Right lobe of liver (tissue), 6 donors: ENCODE measurements at regions not wholly inside any gene's neighbourhood (a gene's known extent, or its start where the extent isn't known, plus 50 kb on each side); places are given as distances from the start of the nearest gene placed in this dataset.

Source experiments
- ATAC-seq, 4 donors: fragments of 200-7000 bp; cut with Tn5 transposase; one replicate each; pipeline ENCODE4 v1.9.1; 2020; ENCODE audit warnings: mild to moderate bottlenecking in 4 of 4, moderate library complexity in 4 of 4
- DNase-seq, 3 donors: peaks; one replicate each; pipeline ENCODE4 v3.0.0-alpha.2; 2020
- H3K27ac ChIP-seq, 3 donors: fragments of 200-600 bp; one replicate each; pipeline ENCODE4 v1.8.0; 2022
- H3K27me3 ChIP-seq, 2 donors: fragments of 200-600 bp; one replicate each; pipeline ENCODE4 v1.8.0; 2022
- H3K36me3 ChIP-seq, 4 donors: fragments of 200-600 bp; sonication (generic) in 1 of 4; one replicate each; pipeline versions ENCODE4 v1.5.1 to v1.8.0; 2017 to 2022; ENCODE audit warnings: control low read depth in 1 of 4
- H3K4me1 ChIP-seq, 4 donors: fragments of 200-600 bp; sonication (generic) in 1 of 4; one replicate each; pipeline versions ENCODE4 v1.5.1 to v1.8.0; 2017 to 2022; ENCODE audit warnings: control low read depth in 1 of 4
- H3K4me3 ChIP-seq, 3 donors: fragments of 200-600 bp; one replicate each; pipeline ENCODE4 v1.8.0; 2022
- H3K9me3 ChIP-seq, 4 donors: fragments of 200-600 bp; sonication (generic) in 1 of 4; one replicate each; pipeline versions ENCODE4 v1.5.1 to v1.8.0; 2017 to 2022; ENCODE audit warnings: control low read depth in 1 of 4
- POLR2A ChIP-seq: fragments of 450-650 bp; IDR thresholded peaks from one replicate; pipeline ENCODE4 v1.6.1; 2017; ENCODE audit warnings: antibody characterized with exemption, mild to moderate bottlenecking
- WGBS: methylation state at CpG from one replicate; pipeline ENCODE4 v1.1.6; 2018; ENCODE audit warnings: low coverage, low lambda C conversion rate; ENCODE audit not compliant: insufficient coverage; ENCODE audit errors: missing lambda C conversion rate; 5-methylcytosine and 5-hydroxymethylcytosine counted together
- intact Hi-C, 2 donors: fragments of 100-400 bp; cut with DNase I; formaldehyde crosslinking; loops; one replicate each; pipeline versions ENCODE4 v1.11.2 to v1.14.1; 2022
- TF ChIP-seq, protein P1 (sequence below), 4 donors: fragments of 200-600 bp in 3 of 4; fragments of 450-650 bp in 1 of 4; IDR thresholded peaks; one replicate each; pipeline versions ENCODE4 v1.5.1 to v1.8.0; 2016 to 2022; ENCODE audit warnings: antibody characterized with exemption in 4 of 4, mild to moderate bottlenecking in 2 of 4
- donor health status: DM: no; HTN: yes; CAD: no.
- donor health status: DM: no; HTN: no; CAD: no.
- donor health status: DM: no; HTN: no; CAD: no.
- donor health status: DM: no; HTN: yes; CAD: no.
- donor health status: DM: no; HTN: yes; CAD: no.

DNA sequence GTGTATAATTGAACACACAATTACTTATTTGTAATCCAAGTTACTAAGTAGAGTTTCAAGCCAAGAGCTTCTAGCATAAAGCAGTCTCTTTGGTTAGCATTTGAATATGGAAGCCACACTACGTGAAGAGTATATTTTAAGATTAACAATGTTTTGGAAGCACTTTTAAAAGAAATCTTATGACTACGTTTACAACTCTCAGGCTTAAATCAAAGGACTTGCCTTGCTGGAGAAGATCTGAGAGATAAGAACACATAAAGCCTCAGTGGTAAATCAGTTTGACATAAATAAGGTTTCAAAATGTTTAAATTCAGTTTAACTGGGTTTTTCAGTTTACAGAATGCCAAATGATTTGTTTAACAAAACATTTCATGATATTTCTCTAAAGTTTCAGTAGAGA lies 161.9 kb upstream of the PDE3A start:
- 68% methylated on average over 2 of the region's 2 CpGs for WGBS
- intact Hi-C loops = no loop called here

DNA sequence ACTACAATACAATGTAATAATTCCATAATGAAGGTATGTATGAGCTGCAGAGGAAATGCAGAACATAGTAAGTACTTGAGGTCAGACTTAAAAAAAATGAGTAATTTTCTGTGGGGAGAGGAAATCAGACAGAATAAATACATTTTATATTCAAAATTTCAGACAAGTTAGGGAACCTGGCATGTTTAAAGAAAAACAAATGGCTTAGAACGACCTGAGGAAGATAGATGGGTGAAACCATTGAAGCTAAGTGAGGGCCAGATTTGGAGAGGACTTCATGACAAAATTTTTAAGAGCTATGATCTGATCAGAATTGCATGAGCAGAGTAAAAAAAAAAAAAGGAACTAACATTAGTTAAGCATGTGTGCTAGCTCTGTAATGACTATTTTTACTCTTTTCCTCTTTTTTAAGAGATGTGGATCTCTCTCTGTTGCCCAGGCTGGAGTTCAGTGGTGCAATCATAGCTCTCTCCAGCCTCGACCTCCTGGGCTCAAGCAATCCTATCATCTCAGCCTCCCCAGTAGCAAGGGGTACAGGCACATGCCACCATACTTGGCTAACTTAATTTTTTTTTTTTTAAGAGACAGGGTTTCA lies 157.6 kb upstream of the PDE3A start:
- H3K27ac ChIP-seq = no peak overlapping the region
- TF ChIP-seq, protein P1, sequence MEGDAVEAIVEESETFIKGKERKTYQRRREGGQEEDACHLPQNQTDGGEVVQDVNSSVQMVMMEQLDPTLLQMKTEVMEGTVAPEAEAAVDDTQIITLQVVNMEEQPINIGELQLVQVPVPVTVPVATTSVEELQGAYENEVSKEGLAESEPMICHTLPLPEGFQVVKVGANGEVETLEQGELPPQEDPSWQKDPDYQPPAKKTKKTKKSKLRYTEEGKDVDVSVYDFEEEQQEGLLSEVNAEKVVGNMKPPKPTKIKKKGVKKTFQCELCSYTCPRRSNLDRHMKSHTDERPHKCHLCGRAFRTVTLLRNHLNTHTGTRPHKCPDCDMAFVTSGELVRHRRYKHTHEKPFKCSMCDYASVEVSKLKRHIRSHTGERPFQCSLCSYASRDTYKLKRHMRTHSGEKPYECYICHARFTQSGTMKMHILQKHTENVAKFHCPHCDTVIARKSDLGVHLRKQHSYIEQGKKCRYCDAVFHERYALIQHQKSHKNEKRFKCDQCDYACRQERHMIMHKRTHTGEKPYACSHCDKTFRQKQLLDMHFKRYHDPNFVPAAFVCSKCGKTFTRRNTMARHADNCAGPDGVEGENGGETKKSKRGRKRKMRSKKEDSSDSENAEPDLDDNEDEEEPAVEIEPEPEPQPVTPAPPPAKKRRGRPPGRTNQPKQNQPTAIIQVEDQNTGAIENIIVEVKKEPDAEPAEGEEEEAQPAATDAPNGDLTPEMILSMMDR (IDR thresholded peaks at IDR 0.05) = no peak
- TF ChIP-seq POLR2A = no peak
- peak in 2 of 4 donors; percentile 26 to 30 for ATAC-seq
- peaks cover 0 to 17% (median 0%) of the 10 kb centered on the region in 4 donors for H3K4me1 ChIP-seq
- no peaks in the 10 kb centered on the region for H3K9me3 ChIP-seq
- WGBS = 45% methylated on average over 2 of the region's 2 CpGs
- intact Hi-C loops = no loop called here
- no peak for DNase-seq
- H3K4me3 ChIP-seq = no peak overlapping the region
- H3K27me3 ChIP-seq = no peaks in the 10 kb centered on the region
- H3K36me3 ChIP-seq = no peaks in the 10 kb centered on the region

More for the DNA sequence above, 161.9 kb upstream of the PDE3A start:
- ATAC-seq (no peak), DNase-seq (no peak)
- Histone ChIP-seq H3K4me1 (no peaks in the 10 kb centered on the region), H3K9me3 (no peaks in the 10 kb centered on the region), H3K36me3 (no peaks in the 10 kb centered on the region), H3K4me3 (no peak overlapping the region), H3K27ac (no peak overlapping the region), H3K27me3 (no peaks in the 10 kb centered on the region)
- TF ChIP-seq POLR2A = no peak
- TF ChIP-seq, protein P1 (IDR thresholded peaks at IDR 0.05) = no peak

DNA sequence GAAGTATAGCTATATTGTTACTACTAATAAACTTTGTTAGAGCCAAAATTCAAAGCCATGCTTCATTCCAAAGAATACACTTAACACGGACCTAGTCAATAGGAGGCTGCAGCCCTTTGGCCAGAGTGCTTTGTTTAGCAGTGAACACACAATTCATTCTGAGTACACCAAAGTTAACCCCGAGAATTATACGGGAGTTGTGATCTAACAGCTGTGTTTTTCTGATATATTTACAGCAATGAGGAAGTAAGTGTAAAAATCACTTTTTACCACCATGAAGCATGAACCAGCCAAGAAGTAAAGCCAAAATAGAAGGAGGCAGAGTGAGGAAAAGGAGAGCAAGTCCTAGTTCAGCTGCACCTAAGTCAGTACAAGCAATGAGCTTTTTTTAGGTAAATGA lies 156.8 kb upstream of the PDE3A start:
- no peak for DNase-seq
- 14% methylated on average over 3 of the region's 3 CpGs for WGBS
- no peaks in the 10 kb centered on the region for H3K36me3 ChIP-seq
- ATAC-seq = peak in 2 of 4 donors; percentile 4 to 16
- no peaks in the 10 kb centered on the region for H3K9me3 ChIP-seq
- peaks cover 0 to 17% (median 0%) of the 10 kb centered on the region in 4 donors for H3K4me1 ChIP-seq
- intact Hi-C loops = no loop called here
- H3K27ac ChIP-seq = peak overlapping the region in 1 of 3 donors; percentile 55
- H3K4me3 ChIP-seq = no peak overlapping the region
- TF ChIP-seq POLR2A = no peak
- TF ChIP-seq, protein P1 (IDR thresholded peaks at IDR 0.05) = no peak
- H3K27me3 ChIP-seq = no peaks in the 10 kb centered on the region

DNA sequence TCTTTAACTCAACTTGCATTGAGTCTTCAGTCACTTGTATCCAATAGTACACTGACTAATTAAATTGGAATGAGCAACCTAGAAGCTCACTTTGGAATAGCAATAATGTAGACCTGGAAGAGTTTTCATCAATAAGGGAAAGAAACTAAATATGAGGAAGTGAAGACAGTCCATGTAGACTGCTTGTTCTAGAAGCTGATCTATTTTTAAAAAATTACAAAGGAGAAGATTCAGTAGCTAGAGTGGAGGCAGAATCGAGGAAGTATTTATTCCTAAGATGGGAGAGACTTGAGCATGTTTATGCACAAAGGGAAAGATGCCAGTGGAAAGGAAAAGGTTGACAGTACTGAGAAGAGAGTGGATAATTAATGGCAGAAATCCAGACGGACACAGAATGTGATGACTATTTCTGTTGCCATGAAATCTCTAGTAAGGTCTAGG lies 156.3 kb upstream of the PDE3A start:
- intact Hi-C loops = no loop called here

More for the DNA sequence above, 156.3 kb upstream of the PDE3A start:
- Histone ChIP-seq H3K4me1 (peaks cover 0 to 17% (median 0%) of the 10 kb centered on the region in 4 donors), H3K9me3 (no peaks in the 10 kb centered on the region), H3K27ac (peak overlapping the region in 2 of 3 donors; percentile 39 to 55), H3K36me3 (no peaks in the 10 kb centered on the region), H3K27me3 (no peaks in the 10 kb centered on the region), H3K4me3 (no peak overlapping the region)
- ATAC-seq = peak in 1 of 4 donors; percentile 11
- TF ChIP-seq, protein P1 (IDR thresholded peaks at IDR 0.05) = no peak
- no peak for TF ChIP-seq POLR2A
- DNase-seq = no peak
- whole genome bisulfite sequencing = 27% methylated on average over 2 of the region's 2 CpGs
